GM19193 (cell line): ENCODE measurements at regions not wholly inside any gene's neighbourhood (a gene's known extent, or its start where the extent isn't known, plus 50 kb on each side); places are given as distances from the start of the nearest gene placed in this dataset.

Experiments used
- POLR2A ChIP-seq: IDR thresholded peaks from 4 replicates; pipeline ENCODE4 v1.6.1; 2011; ENCODE audit not compliant: insufficient read depth, insufficient read length; ENCODE audit errors: extremely low read depth

- no peak for TF ChIP-seq POLR2A
Measured at GRCh38 chr6:6968731-6969552, 138.8 kb upstream of the RREB1 start.

- TF ChIP-seq POLR2A: no peak
Measured at GRCh38 chr6:6969761-6970223, 138.0 kb upstream of the RREB1 start.

GRCh38 chr6:6970851-6971250, 136.9 kb upstream of the RREB1 start:
- no peak for TF ChIP-seq POLR2A

DNA sequence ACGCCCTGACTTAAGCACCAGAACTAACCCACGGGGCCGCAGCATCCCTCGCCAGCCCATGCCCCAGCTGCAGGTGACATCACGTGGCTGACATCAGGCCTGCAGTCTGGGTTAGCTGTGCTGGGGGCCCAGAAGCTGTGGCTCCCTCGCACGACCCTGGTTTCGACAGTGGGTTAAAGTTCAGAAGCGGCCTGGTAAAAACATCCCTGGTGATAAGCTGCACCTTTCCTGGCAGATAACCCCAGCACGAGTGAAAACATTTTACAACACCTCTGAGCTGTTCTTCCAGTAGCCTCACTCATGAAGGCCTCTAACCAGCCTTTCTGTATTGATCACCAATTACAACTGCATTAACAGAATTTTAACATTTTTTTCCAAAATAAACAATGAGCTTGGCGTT, 136.4 kb upstream of the RREB1 start:
- TF ChIP-seq POLR2A: no peak

DNA sequence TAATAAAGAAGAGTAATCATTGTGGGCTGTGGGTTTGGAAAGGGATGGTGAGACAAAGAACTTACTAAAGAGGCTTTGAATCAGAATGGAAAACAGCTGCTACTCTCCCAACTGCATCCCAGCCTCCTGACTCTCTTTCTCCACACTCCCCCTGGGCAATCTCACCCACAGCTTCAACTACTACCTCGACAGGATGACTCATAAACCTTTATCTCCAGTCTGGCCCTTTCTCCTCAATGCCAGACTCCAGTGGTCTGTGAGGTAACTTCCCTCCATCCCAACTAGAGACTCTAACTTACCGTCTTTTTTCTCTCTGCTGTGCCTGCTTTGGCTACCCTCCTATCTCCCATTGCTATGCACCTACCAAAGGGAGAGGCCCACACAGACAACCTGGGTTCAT, 135.3 kb upstream of the RREB1 start:
- no peak for TF ChIP-seq POLR2A

GRCh38 chr6:6973721-6974120, 134.0 kb upstream of the RREB1 start:
- no peak for TF ChIP-seq POLR2A

GRCh38 chr6:6975459-6976111, 132.2 kb upstream of the RREB1 start:
- no peak for TF ChIP-seq POLR2A

DNA sequence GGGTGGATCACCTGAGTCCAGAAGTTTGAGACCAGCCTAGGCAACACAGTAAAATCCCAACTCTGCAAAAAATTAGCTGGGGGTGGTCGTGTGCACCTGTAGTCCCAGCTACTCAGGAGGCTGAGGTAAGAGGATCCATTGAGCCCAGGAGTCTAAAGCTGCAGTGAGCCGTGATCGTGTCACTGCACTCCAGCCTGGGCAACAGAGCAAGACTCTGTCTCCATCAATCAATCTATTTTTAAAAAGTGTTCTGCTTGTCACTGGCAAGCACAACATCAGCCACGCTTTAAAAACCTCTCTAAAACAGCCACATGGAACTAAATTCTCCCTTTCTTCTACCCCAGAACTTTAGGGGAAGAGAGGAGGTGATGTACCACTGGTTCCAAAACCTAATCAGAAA, 131.6 kb upstream of the RREB1 start:
- TF ChIP-seq POLR2A: no peak

- TF ChIP-seq POLR2A: no peak
Measured at GRCh38 chr6:6978731-6979130, 129.0 kb upstream of the RREB1 start.

DNA sequence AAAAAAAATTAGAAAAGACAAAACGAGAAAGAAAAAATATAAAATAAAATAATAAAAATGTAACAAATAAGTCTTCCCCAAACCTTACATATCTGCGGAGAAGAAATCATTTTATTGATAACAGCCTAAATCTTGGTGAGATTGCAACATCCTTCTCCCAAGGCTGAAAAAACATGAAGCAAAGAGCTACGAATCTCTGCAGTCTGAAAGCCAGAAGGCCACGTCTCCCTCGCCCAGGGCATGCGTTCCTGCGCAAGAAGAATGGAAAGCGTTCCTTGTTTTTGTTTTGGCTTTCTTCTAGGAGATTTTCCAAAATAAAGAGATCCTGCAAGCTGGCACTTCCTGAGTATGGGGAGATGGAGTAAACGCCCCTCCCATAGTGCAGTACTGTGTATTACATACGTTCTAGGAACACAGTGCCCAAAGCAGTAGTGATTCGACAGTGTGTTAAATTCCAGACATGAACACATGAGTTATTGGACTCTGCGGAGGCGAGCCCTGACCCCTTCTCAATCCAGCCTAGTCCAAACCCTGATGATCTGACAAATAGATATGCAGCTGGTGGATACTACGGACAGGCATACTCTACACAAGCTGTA, 126.7 kb upstream of the RREB1 start:
- no peak for TF ChIP-seq POLR2A

DNA sequence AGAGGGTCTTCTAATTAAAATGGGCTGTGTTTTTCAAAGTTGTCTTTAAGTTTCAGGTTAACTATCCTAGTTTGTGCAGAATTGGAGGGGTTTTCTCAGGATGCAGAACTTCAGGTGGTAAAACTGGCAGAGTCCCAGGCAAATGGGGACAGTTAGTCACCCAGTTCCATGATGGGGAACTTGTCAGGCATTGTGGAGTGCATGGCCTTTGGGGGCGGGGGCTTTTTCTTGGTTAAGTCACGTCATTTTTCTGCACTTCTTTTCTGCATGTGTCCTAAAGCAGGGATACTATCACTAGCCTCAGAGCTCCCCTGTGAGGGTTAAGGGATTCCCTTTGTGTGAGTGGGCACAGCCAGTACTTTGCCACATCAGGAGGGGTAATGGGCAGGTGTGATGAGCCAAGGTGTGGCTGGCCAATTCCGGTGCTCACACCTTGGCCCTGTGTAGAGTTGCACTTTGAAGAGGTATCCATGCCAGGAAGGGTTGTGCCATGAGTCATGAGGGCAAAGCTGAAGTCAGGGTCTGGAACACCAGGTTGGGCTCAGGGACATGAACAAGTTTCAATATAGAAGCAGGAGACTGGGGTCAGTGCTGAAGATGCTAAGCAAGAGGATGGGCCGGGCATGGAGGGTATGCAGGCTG, 126.0 kb upstream of the RREB1 start:
- TF ChIP-seq POLR2A: no peak

- no peak for TF ChIP-seq POLR2A
Measured at GRCh38 chr6:6982663-6983062, 125.1 kb upstream of the RREB1 start.

DNA sequence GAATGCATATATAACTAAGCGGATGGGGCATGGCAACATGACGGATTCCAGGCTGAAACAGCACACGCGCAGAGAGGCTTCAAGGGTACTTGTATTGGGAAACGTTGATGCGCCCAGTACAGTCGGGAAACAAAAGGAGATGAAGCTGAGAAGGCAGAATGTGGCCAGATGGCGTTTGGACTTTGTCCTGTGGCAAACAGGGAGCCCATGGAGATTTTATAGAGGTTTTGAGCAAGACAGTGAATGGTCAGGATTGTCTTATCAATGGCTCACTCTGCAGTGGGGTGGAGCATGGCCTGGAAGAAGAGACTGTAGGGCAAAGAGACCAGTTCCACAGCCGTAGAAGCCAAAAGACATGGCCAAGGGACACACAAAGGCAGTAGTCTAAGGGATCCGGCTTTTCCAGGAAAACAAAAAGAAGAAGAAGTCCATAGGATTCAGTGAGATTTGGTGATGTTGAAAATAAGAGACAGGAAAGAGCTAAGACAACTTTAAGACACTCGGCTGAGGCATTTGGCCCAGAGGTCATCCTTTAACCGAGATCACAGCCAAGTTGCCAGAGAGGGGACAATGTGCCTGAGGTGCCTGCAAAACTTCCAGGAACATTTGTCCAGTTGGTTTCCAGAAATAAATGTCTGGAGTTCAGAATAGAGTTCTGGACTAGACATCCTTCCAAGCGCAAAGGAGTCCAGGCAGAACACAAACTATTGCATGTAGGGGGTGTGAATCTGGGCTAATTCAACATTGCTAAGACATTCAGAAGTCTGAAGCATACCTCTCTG, 123.0 kb upstream of the RREB1 start:
- no peak for TF ChIP-seq POLR2A

DNA sequence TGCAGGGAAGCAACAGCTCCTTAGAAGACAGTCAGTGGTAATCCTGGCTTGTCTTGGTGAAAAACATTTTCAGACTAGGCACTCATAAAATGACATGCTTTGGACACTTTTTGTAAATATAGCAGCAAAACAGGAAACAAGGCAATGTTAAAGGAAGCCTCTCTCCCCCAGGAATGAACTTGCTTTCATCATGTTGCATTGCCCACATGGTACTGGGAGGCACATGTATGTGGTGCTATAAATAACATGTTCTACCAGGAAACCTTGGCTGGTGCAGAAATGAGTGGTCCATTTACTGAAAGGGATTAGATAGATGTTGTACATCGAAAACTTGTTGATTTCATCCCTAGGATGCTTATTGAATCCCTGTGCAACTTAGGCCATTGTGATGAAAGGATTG, 121.4 kb upstream of the RREB1 start:
- TF ChIP-seq POLR2A: no peak

- no peak for TF ChIP-seq POLR2A
Measured at GRCh38 chr6:6987749-6988148, 120.0 kb upstream of the RREB1 start.
